A172 (cell line): ENCODE measurements at regions not wholly inside any gene's neighbourhood (a gene's known extent, or its start where the extent isn't known, plus 50 kb on each side); places are given as distances from the start of the nearest gene placed in this dataset.

Experiments
- DNase-seq: peaks from one replicate; pipeline ENCODE4 v3.0.0-alpha.2; 2015; ENCODE audit warnings: low spot score

DNA sequence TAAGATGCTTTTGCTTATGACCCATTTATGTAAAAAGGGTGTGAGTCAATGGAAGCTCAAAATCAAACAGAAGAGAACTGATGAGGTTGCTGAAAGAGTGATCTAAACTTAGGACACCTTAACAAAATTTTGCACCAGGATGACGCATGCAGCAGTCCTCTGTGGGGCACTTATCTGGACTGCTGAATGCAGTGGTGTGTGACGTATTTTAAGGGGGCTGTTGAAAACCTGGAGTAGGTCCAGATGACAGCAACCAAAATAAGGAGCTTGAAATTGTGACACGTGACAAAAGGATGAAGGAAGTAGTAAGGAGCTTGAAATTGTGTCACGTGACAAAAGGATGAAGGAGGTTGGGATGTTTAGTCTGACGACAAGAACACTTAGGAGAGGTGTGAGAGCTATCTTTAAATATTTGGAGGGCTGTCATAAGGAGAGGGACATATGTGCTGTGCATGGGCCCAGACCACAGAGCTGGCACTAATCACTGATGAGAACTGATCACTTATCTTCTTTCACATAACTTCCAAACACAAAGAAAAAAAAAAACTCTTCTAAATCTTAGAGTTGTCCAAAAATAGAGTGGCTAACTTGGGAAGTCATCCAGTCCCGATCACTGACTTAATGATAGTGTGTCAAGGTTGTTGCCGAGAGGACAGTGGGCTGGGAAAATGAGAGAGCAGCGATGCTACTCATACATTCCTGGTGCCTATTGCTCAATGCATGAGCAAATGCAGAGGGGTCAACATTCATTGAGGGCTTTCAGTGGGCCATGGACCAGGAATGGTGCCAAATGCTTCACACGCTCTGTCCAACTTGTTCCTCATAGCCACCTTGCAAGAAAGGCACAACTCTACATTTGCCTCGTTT lies 264.2 kb upstream of the ZFHX3 start:
- DNase-seq, result no peak

DNA sequence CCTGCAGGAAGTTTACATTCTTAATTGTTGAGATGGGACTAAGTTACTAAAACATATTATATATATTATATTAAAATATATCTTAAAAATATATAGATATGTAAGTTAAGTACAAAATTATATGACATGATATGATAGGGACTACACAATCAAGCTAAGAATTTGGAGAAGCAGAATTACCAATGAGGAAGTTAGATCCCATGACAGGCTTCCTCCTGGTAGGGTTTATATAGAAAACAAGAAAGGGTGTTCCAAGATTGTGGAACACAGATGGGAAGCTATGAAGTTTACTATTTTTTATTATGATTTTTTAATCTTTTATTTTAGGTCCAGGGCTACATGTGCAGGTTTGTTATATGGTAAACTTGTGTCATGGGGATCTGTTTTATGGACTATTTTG lies 260.8 kb upstream of the ZFHX3 start:
- no peak for DNase-seq

DNA sequence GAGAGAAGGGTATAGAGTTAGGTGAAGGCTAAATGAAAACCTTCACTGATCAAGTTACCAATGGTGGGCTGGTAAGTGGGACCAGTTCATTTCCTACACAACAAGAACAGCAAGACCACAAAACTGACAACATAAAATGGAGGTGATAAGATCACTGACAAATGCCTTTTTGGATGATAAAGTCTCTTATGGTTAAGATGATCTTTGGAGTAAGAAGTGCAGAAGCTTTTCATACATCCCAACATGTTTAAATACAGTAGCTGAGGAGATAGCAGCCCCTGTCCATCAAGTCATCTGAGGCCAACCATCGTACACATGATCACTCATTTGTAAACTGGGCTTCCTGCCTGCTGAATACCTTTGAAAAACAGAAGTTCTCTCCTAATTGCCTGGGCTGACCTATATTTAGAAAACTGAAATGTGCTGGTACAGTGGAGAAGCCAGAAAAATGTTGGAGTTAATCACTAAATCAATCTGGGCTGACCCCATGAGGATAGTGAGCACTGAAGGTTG lies 259.0 kb upstream of the ZFHX3 start:
- no peak for DNase-seq

DNA sequence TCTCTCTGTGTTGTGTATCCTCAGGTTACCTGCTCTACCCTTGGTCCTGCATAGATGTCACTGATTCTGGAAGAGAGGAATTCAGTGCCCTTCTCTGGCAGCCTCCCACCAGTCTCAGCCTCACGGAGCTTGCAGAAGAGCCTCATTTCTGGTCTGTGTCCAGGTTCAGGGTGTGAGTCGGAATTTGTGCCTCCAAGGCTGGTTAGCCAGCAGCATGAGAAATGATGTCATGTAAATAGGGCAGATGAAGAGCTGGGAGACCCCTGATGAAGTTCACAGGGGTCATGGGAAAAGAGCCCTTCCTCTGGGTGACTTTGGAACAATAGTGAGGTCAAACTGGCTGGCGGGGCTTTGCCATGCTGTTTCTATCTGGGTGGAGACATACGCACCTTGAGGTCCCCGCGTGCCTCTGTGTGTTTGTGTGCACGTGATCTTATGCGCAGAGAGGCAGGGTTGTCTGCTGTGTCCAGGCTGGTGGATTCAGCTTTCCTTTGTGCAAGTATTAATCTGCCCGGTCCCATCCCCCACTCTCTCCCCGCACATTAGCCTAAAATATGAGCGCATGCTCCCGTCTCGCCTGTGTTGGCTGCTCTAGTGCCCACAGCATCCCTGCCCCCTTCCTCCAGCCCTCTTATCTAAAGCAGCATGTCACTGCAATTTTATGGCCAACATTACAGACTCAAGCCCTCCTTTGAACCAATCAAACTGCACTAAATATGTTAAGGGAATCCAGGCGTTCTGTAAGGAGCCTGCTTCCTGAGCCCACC lies 256.3 kb upstream of the ZFHX3 start:
- DNase-seq, result no peak

DNA sequence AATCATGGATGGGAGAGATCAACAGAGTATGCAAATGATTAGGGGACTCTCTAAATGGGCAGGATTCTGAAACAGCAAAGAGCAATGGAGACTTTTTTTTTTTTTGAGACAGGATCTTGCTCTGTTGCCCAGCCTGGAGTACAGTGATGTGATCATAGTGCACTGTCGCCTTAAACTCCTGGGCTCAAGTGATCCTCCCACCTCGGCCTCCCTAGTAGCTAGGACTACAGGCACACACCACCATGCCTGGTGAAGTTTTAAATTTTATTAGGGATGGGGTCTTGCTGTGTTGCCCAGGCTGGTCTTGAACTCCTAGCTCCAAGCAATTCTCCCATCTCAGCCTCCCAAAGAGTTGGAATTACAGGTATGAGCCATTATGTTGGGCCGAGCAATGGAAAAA lies 255.0 kb upstream of the ZFHX3 start:
- no peak for DNase-seq

DNA sequence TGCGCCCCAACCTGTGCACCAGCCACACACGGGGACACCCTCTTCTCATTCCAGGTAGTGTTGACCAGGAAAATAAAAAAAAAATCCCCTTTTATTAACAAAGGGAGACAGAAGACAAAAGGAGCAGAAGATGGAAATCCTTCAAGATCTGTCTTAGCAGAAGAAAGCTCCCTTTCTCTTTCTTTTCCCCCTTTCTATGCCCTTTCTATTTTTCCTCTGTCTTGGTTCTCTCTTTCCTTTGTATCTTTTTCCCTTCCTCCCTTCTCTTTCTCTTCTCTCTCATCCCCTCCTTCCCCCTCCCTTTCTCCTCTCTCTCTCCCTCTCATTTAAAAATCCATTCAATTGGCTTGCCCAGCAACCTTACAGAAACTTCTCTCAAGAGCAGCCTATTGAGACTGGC lies 254.1 kb upstream of the ZFHX3 start:
- no peak for DNase-seq

DNA sequence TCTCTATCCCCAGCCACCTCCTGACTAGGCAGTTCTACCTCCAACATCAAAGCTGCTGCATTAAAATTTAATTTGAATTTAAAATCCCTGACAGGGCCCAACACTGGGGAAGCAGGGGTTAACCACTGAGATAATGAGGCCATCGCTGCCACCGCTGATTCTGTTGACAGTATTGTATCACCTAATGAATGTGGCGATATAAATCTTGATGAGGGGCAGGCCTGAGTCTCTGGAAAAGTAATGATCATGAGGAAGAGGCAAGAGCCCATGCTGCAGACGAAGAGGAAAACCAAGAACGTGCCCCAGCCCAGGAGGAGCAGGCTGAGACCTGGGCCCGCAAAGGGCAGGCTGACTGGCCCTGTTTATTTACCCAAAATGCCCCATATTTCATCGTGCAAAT lies 251.4 kb upstream of the ZFHX3 start:
- DNase-seq, result no peak

DNA sequence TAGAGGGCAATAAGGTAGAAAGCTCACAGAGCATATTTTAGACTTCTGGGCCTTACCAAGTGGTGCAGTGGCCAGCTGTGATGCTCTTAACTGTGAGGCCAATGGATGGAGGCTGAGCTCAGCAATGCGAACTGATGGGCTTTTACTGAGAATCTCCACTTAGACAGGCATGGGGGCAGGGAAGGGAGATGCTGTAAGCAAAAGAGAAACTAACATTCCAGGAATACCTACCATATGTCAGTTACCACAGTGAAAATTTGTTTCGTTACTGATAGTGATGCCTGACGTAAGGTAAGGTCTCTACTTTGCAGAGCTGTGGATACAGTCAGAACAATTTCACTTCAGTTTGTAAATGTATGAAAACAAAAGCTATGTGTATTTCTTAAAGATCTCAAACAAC lies 250.6 kb upstream of the ZFHX3 start:
- peak; percentile 60 for DNase-seq

DNA sequence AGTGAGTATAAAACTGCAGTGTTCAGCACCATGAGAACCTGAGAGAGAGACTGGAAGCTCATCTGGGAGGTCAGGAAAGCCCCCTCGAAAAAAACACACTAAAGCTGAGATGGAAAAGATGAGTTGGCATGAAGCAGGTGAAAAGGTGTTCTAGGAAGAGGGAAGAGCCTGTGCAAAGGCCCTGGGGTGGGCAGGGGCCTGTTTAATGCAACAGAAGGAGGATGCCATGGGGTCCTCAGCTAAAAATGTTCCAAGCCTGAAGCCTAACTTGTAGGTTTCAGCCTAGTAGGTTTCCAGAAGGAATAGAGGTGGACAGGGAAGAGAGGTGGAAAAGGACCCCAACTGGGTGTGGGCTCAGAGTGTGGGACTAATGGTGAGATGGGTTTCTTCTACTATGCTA lies 242.3 kb upstream of the ZFHX3 start:
- no peak for DNase-seq

DNA sequence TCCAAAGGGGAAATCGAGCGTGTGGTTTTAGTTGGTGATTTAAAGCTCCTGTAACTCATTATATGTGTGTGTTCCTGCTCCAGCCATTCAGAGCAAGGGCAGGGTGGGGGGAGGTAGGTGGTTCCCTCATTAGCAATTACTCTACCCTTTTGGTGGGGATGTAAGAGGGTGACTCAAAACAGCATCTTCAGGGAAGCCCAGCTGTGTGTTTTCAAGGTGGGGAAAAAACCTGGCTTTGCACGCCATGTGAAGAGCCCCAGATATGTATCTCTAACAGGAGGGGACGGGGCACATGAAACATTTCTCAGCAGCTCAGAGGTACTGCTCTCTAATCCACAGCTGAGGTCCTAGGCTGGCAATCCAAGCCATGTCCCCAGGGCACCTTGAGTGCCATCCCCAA lies 241.3 kb upstream of the ZFHX3 start:
- DNase-seq, result no peak

DNA sequence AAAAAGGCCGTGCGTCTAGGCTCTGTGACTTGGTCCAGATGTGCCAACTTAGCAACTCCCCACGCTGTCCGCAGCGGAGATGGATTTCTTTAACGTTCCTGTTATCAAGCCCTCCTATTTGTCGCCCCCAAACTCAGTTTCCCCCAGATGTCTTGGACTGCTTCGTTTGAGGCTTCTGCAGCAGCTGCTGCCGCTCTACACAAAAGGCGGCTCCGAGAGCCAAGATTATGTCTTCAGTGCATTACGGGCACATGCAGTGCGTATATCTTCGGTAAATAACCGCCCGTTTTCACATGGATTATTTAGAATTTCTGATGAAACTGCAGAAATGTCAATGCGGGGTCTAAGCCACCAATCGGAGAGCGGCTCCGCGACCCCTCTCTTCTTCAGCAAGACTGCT lies 240.6 kb upstream of the ZFHX3 start:
- no peak for DNase-seq

DNA sequence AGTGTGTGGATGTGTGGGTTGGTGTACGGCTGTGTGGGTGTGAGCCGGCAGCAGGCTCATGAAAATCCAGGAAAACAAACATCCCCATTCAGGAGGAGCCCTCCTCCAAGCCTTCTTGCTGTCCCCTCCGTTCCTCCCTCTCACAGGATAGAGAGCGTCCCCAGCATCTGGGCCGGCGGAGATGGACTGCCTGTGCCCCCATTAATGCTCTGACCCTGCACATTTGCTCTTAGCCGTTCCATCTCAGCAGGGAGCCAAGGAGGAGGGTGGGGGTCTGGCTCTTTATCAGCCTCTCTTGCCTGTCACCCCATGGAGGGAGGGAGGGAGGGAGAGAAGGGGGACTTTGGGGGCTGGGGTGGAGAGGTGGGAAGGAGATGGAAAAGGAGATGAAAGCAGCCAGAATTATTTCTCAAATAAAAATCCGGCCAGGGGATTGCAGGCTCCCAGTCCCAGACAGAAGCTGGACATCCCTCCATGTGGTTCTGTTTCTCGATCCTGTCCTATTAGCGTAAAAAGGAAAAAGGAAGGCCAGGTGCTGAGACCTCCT lies 240.0 kb upstream of the ZFHX3 start:
- DNase-seq, result no peak

DNA sequence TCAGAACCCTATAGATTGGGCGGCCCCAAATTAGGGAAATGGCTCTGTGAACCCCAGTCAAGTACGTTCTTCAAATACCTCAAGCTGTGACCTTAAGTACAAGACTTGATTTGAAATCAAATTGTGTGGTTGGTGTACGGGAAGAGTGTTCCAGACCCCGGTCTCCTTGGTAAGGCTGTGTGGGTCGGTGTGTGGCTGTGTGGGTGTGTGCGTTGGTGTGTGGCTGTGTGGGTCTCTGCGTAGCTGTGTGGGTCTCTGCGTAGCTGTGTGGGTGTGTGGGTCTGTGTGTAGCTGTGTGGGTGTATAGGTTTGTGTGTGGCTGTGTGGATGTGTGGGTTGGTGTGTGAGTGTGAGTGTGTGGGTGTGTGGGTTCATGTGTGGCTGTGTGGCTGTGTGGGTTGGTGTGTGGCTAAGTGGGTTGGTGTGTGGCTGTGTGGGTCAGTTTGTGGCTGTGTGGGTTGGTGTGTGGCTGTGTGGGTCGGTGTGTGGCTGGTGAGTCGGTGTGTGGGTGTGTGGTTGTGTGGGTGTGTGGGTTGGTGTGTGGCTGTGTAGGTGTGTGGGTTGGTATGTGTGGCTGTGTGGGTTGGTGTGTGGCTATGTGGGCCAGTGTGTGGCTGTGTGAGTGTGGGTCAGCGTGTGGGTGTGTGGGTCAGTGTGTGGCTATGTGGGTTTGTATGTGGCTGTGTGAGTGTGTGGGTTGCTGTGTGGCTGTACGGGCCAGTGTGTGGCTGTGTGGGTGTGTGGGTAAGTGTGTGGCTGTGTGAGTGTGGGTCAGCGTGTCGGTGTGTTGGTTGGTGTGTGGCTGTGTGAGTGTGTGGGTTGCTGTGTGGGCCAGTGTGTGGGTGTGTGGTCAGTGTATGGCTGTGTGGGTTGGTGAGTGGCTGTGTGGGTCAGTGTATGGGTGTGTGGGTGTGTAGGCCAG lies 238.7 kb upstream of the ZFHX3 start:
- DNase-seq, result no peak

DNA sequence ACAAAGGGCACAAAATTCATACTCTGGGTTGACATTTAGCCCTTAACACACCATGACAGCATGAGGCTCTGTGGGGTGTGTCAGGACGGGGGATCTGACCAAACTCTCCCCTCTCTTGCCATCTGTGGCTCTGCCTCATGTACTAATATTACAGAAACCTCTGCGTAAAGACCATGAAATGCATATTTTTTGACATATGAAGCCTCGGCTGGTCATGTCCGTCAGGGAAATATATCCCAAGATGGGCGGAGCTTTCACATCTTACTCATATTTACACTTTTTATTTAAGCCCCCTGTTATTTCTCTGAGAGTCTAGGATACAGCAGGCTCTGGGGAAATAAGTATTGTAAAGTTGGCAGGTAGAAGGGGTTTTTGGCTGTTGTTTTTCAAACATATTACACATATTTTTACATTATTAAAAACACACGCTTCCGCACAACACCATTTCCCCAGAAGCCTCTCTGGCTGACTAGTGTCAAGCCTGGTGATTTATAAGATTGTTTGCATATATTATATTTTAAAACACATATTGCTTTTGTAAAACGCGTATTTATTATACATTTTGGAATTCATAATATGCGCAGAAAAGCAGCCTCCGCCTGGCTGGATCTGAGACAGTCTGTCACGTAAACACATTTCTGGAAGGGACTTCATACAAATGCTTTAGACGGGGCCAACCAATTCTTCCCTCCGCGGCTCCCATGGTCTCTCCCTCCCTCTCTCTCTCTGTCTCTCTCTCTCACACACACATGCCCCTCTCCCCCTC lies 237.7 kb upstream of the ZFHX3 start:
- DNase-seq, result no peak

DNA sequence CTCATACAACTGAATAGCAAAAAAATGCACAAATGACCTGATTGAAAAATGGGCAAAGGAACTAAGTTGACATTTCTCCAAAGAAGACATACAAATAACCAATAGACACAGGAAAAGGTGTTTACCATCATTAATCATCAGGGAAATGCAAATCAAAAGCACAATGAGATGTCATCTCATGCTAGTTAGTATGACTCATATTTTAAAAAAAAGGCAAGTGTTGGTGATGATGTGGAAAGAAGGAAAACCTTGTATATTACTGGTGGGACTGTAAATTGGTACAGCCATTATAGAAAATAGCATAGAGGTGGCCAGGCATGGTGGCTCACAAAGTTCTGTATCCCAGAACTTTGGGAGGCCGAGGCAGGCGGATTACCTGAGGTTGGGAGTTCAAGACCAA lies 232.5 kb upstream of the ZFHX3 start:
- no peak for DNase-seq

DNA sequence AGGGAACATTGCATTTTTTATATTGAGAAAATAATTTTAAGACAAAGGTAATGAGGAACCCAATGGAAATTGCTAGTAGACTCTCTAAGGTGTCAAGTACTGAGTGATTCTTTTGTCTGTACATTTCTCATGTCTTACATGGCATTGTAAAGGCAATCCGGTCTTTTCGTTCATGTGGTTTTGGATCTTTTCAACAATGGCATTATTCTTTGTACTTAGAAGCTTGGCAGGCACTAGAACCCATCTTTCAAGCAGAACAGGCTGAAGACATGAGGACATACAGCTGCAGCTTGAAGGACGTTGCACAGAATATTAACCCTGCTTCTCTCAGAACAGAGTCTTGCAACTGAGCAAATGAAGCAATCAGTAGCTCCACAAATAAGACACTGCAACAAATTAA lies 231.5 kb upstream of the ZFHX3 start:
- no peak for DNase-seq

DNA sequence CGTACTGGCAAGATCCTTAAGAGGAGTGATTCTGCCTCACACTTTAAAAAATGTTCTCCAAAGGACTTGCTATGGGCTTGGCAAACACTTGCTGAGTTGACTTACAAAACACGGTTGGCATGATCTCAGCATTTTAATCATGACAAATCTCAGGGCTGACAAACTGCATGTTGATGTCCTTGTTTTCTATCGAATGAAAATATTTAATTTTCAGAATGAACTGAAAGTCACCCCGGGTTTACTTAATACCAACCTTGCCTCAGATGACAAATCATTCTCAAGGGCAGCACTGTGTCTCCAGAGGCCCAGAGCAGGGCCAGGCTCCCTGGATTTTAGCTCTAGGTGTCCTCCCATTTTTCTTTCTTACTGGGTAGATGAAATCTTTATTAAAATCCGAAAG lies 229.1 kb upstream of the ZFHX3 start:
- no peak for DNase-seq

DNA sequence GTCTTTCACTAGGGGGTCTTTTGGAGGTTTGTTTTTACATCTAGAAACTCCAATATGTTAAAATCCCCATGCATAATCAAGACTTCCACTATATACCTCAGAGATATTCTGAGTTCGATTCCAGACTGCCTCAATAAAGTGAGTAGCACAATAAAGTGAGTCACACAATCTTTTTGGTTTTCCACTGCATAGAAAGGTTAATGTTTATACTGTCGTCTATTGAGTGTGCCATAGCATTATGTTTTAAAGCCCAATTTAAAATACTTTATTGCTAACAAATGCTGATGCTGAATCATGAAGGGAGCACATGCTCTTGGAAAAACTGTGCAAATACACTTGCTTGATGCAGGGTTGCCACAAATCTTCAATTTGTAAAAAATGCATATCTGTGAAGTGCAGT lies 227.5 kb upstream of the ZFHX3 start:
- no peak for DNase-seq

DNA sequence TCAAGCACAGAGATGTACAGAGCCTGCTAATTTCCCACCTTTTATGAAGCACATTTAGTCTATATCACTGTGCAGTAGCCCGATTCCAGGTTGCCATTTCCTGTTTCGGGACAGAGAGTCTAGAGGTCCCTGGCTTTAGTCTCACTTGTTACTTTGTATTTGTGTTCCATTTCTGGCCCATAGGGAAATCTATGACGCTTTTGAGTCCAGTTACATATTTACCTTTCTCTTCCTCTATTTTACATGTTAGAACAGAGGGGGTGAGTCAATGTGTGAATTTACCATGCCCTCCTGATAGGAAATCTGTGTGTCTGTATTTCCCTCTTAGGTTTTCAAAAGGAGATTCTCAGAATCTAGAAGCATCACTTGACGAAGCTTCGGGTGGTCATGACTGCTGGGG lies 227.1 kb upstream of the ZFHX3 start:
- no peak for DNase-seq

DNA sequence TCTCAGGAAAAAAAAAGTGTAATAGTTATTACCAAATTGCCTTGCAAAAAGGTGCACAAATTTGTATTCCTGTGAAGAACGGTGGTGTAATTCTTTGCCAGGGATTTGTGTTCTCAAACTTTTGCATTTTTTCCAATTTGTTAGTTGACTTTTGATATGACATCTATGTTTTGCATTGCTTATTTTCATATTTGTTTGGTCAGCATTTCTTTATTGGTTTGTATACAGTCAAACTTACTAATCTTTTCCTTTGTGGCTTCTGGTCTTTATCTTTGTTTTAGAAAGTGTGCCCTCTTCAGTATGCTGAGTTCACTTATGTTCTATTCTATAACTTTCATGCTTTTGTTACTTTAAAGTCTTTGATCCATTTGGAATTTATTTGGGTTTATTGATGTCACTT lies 226.2 kb upstream of the ZFHX3 start:
- DNase-seq, result no peak

DNA sequence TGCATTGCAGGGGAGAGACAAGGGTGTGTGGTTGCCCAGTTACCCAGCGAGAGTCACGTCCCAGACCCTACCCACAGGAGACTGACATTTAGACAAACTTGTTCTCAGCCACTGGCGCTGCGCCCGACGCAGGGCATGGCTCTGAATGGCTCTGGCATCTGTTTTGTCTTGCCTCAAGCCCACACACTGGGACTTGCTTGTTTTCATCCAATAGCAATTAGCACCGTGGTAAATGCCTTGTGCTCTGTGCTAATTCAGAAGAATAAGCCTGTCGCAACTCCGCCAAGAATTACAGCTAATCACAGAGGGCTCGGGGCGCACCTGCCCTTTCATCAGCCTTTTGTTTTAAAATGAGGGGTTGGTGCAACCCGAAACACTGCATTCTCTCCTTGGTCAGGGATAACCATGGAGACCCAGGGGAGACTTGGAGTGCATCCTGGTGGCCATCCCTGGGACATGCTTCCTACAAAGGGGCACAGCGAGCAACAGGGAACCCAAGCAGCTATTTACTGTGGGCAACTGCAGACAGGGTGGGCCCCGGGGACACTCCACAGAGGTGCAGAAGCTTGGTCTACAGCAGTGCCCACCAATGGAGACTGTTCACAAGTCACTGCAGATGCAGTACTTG lies 220.6 kb upstream of the ZFHX3 start:
- DNase-seq, result no peak
